ENCODE measurements at regions not wholly inside any gene's neighbourhood (a gene's known extent, or its start where the extent isn't known, plus 50 kb on each side); places are given as distances from the start of the nearest gene placed in this dataset.
A peak's percentile ranks its signal among the peaks of the same experiment; 100 is the strongest.

DNA sequence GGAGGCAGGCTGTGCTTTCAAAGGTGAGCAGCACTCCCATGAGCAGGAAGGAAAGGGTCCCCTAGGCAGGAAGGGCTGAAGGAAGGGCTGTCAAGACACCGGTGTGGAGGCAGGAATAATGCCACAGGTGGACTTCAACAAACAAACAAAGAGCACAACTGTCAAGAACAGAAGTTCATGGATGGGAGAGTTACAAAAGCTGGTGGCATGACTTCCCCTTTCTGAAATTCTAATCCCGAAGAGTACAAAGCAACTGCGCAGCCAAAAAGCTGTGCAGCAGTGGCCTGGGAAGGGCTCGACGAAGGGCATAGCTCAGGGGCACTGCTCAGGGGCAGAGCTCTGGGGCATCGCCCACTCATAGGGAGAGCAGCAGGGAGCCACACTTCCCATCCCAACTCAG is 582.3 kb upstream of the DIPK2B start:
- intact Hi-C loops (cut with DNase I) = no loop called here
- FAIRE-seq (no peak), ATAC-seq (peak in 1 of 4 donors; percentile 29), DNase-seq (no peak)
- Histone ChIP-seq H3K36me3 (no peaks in the 10 kb centered on the region), H3K4me3 (no peak overlapping the region), H3K4me1 (no peaks in the 10 kb centered on the region), H3K27me3 (no peaks in the 10 kb centered on the region), H3K9me3 (no peaks in the 10 kb centered on the region), H3K27ac (no peak overlapping the region)
- WGBS, 2 donors = 61 to 67% methylated on average over 6 of the region's 6 CpGs
- TF ChIP-seq, protein P1, sequence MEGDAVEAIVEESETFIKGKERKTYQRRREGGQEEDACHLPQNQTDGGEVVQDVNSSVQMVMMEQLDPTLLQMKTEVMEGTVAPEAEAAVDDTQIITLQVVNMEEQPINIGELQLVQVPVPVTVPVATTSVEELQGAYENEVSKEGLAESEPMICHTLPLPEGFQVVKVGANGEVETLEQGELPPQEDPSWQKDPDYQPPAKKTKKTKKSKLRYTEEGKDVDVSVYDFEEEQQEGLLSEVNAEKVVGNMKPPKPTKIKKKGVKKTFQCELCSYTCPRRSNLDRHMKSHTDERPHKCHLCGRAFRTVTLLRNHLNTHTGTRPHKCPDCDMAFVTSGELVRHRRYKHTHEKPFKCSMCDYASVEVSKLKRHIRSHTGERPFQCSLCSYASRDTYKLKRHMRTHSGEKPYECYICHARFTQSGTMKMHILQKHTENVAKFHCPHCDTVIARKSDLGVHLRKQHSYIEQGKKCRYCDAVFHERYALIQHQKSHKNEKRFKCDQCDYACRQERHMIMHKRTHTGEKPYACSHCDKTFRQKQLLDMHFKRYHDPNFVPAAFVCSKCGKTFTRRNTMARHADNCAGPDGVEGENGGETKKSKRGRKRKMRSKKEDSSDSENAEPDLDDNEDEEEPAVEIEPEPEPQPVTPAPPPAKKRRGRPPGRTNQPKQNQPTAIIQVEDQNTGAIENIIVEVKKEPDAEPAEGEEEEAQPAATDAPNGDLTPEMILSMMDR (IDR thresholded peaks at IDR 0.05) = no peak

DNA sequence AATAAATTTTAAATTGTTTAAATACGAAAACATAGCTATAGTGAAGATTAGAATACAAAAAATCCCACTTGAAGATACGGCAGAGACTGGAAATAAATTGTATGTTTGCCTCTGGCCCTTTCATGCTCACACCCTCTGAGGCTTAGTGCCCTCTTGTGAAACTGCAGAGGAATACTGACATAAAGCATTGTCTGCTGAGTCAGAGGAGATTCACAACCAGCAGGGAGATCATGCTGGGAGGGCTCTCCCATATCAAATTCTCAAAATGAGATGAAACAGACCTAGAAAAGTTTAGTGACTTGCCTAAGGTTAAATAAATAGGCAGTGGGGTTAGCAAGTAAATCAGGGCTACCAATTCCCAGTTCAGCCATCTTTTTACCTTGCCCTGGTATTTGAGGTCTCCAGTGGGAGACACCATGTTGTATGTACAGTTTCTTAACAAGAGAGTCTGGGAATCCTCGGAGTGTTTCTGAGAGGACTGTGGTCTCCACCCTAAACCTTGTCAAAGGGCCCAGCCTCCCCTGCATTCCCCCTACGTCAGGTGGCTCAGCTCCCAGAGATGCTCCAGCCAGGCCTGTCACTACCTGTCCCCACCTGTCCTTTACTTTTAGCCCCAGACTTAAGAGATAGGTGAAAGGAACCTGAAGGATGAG is 581.4 kb upstream of the DIPK2B start:
- TF ChIP-seq, protein P1 (IDR thresholded peaks at IDR 0.05) = no peak
- no peak for DNase-seq
- WGBS, 2 donors = 45 to 49% methylated on average over 4 of the region's 4 CpGs
- H3K27me3 ChIP-seq = no peaks in the 10 kb centered on the region
- no peaks in the 10 kb centered on the region for H3K9me3 ChIP-seq
- H3K4me1 ChIP-seq = no peaks in the 10 kb centered on the region
- H3K36me3 ChIP-seq = no peaks in the 10 kb centered on the region
- intact Hi-C loops (cut with DNase I) = no loop called here
- peak in 3 of 4 donors; percentile 52 to 74 (median 52) for ATAC-seq
- no peak overlapping the region for H3K4me3 ChIP-seq
- H3K27ac ChIP-seq = no peak overlapping the region
- peak; percentile 70 for FAIRE-seq

DNA sequence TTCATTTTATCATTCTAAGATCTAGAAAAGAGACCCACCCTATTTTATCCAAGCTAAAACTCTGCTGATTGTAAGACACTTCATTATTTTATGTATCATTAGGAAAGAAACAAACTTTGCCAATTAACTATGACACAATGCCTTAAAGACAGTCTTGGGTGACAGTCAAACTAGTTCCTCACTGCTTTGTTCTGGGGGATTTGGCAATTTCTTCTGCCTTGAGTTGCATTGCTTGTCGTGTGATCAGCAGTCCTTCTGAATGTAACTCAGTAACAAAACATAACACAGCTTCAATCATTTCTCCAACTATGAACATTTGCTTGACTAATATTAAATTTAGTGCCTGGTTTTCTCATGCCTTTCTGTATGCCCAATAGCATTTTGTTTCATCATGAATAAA is 577.9 kb upstream of the DIPK2B start:
- TF ChIP-seq, protein P1 (IDR thresholded peaks at IDR 0.05) = no peak
- no peak overlapping the region for H3K27ac ChIP-seq
- 76 to 83% methylated on average over 1 of the region's 1 CpG for WGBS, 2 donors
- no peak for FAIRE-seq
- no peak overlapping the region for H3K4me3 ChIP-seq
- intact Hi-C loops (cut with DNase I) = no loop called here
- ATAC-seq = no peak
- peaks cover 0 to 8% (median 0%) of the 10 kb centered on the region in 4 donors for H3K27me3 ChIP-seq
- H3K36me3 ChIP-seq = no peaks in the 10 kb centered on the region
- H3K4me1 ChIP-seq = no peaks in the 10 kb centered on the region
- H3K9me3 ChIP-seq = no peaks in the 10 kb centered on the region
- no peak for DNase-seq

DNA sequence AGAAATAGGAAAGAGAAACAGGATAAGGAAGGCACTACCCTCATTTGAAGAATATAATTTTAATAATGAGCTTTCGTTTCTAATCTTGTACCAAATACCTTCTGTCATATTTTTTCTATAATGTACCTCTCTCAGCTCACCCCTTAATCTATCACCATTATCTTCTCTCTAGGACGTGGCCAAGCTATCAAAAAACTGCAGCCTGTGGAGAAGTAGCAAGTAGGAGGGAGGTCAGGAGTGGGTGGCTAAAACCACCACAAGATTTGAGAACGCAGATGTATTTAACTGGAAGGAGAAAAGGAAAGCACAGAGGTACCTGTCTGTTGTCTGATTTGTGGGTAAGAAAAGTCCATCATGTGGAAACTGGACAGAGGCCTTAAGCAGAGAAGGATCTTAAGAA is 576.7 kb upstream of the DIPK2B start:
- Histone ChIP-seq H3K9me3 (no peaks in the 10 kb centered on the region), H3K4me1 (peaks cover 0 to under 1% (median 0%) of the 10 kb centered on the region in 3 donors), H3K4me3 (no peak overlapping the region), H3K27me3 (peaks cover 0 to 8% (median 0%) of the 10 kb centered on the region in 4 donors), H3K36me3 (no peaks in the 10 kb centered on the region), H3K27ac (no peak overlapping the region)
- WGBS, 2 donors = 43 to 52% methylated on average over 3 of the region's 3 CpGs
- DNase-seq (no peak), FAIRE-seq (no peak), ATAC-seq (no peak)
- intact Hi-C loops (cut with DNase I) = no loop called here
- TF ChIP-seq, protein P1 (IDR thresholded peaks at IDR 0.05) = no peak

DNA sequence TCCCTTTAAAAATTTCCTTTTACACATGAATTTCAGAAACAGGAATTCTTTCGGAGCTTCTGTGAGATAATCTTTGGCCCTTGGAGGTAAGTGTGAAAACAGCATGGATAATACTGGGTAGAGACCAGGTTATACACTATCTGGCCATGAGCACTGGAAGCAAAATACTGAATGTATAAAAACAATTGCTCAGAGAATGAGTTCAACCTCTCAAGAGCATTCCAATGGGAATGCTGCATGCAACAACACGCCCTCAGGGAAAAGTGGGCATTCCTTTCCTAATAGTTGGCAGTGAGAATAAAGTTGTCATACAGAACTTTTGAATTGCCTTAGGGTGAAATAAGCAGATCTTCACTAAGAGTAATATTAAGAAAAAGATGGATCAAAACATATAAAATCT is 574.8 kb upstream of the DIPK2B start:
- Histone ChIP-seq H3K27ac (no peak overlapping the region), H3K36me3 (no peaks in the 10 kb centered on the region), H3K4me1 (peaks cover 0 to 4% (median 0%) of the 10 kb centered on the region in 3 donors), H3K4me3 (no peak overlapping the region), H3K9me3 (no peaks in the 10 kb centered on the region), H3K27me3 (peaks cover 0 to 17% (median 0%) of the 10 kb centered on the region in 4 donors)
- no peak for FAIRE-seq
- no peak for DNase-seq
- 65% methylated on average over 2 of the region's 2 CpGs for WGBS, 2 donors
- ATAC-seq = no peak
- intact Hi-C loops (cut with DNase I) = no loop called here
- TF ChIP-seq, protein P1 (IDR thresholded peaks at IDR 0.05) = no peak
